PC-3 (cell line): ENCODE measurements at regions not wholly inside any gene's neighbourhood (a gene's known extent, or its start where the extent isn't known, plus 50 kb on each side); places are given as distances from the start of the nearest gene placed in this dataset.

Source experiments
- ATAC-seq: fragments of 200-7000 bp; cut with Tn5 transposase; 2 replicates; pipeline ENCODE4 v1.9.1; 2020; ENCODE audit warnings: mild to moderate bottlenecking, moderate library complexity
- BruUV-seq: library from RNA; stranded (reverse); fragments of 400-500 nt; replicated peaks from 2 replicates; lab custom pipeline; 2021; lab: Mats Ljungman, UMichigan
- CTCF ChIA-PET: fragments of 300-600 bp; sonication (Branson Sonifier 250); formaldehyde crosslinking; loops from one replicate; lab custom pipeline; 2022; ENCODE audit warnings: antibody characterized with exemption; lab: Charles Lee
- POLR2A ChIA-PET: fragments of 300-600 bp; sonication (Branson Sonifier 250); formaldehyde crosslinking; loops from one replicate; lab custom pipeline; 2022; ENCODE audit warnings: antibody characterized with exemption; ENCODE audit not compliant: unreplicated experiment; lab: Charles Lee
- DNase-seq: peaks from one replicate; pipeline ENCODE4 v3.0.0-alpha.2; 2015
- H2AFZ ChIP-seq: fragments of 300-600 bp; sonication (generic); 2 replicates; pipeline ENCODE4 v1.6.0; 2016; ENCODE audit warnings: antibody characterized with exemption, low read length
- H3F3A ChIP-seq: fragments of 300-600 bp; sonication (generic); one replicate; pipeline ENCODE4 v1.6.0; 2017; ENCODE audit warnings: antibody characterized with exemption, low read length, control low read depth, mild to moderate bottlenecking; ENCODE audit not compliant: unreplicated experiment
- H3K27ac ChIP-seq: fragments of 300-600 bp; sonication (generic); 2 replicates; pipeline ENCODE4 v1.5.1; 2016; ENCODE audit warnings: mild to moderate bottlenecking, low read length
- H3K27me3 ChIP-seq: fragments of 300-600 bp; sonication (generic); 2 replicates; pipeline ENCODE4 v1.6.1; 2016; ENCODE audit warnings: low read length, mixed read lengths
- H3K36me3 ChIP-seq: fragments of 300-600 bp; sonication (generic); 2 replicates; pipeline ENCODE4 v1.6.1; 2016; ENCODE audit warnings: low read depth, mixed run types, low read length, mixed read lengths
- H3K4me1 ChIP-seq: fragments of 300-600 bp; sonication (generic); 2 replicates; pipeline ENCODE4 v1.5.1; 2016; ENCODE audit warnings: low read length; ENCODE audit not compliant: insufficient read depth
- H3K4me2 ChIP-seq: fragments of 300-600 bp; sonication (generic); 2 replicates; pipeline ENCODE4 v1.6.0; 2016; ENCODE audit warnings: low read length
- H3K4me3 ChIP-seq: fragments of 300-600 bp; sonication (generic); 2 replicates; pipeline ENCODE4 v1.5.1; 2016; ENCODE audit warnings: mild to moderate bottlenecking, low read length, mixed read lengths
- H3K79me2 ChIP-seq: fragments of 300-600 bp; sonication (generic); 2 replicates; pipeline ENCODE4 v1.6.1; 2017; ENCODE audit warnings: low read length, mixed read lengths
- H3K9ac ChIP-seq: fragments of 300-600 bp; sonication (generic); 2 replicates; pipeline ENCODE4 v1.6.0; 2016; ENCODE audit warnings: mild to moderate bottlenecking, low read length
- H3K9me2 ChIP-seq: fragments of 300-600 bp; sonication (generic); replicated peaks from 2 replicates; pipeline ENCODE4 v1.6.1; 2016; ENCODE audit warnings: mixed run types, low read length, mixed read lengths
- H3K9me3 ChIP-seq: fragments of 300-600 bp; sonication (generic); 2 replicates; pipeline ENCODE4 v1.6.1; 2016; ENCODE audit warnings: low read length, mixed read lengths
- H4K20me1 ChIP-seq: fragments of 300-600 bp; sonication (generic); 2 replicates; pipeline ENCODE4 v1.6.1; 2016; ENCODE audit warnings: low read length, mixed read lengths
- EZH2 ChIP-seq: fragments of 300-600 bp; sonication (generic); IDR thresholded peaks from one replicate; pipeline ENCODE4 v1.6.1; 2017; ENCODE audit warnings: antibody characterized with exemption, mild to moderate bottlenecking, low read length; ENCODE audit not compliant: unreplicated experiment
- EZH2phosphoT487 ChIP-seq: fragments of 300-600 bp; sonication (generic); IDR thresholded peaks from 2 replicates; pipeline ENCODE4 v1.6.1; 2018; ENCODE audit warnings: mild to moderate bottlenecking, antibody characterized with exemption, low read length, borderline replicate concordance
- intact Hi-C: fragments of 100-400 bp; cut with micrococcal nuclease; formaldehyde crosslinking; loops from 2 replicates; pipeline ENCODE4 v1.9.0; 2023
- TF ChIP-seq, protein P1 (sequence below): fragments of 300-600 bp; sonication (generic); conservative IDR thresholded peaks from 2 replicates; pipeline ENCODE4 v1.5.1; 2017; ENCODE audit warnings: antibody characterized with exemption, low read depth, mild to moderate bottlenecking, low read length

DNA sequence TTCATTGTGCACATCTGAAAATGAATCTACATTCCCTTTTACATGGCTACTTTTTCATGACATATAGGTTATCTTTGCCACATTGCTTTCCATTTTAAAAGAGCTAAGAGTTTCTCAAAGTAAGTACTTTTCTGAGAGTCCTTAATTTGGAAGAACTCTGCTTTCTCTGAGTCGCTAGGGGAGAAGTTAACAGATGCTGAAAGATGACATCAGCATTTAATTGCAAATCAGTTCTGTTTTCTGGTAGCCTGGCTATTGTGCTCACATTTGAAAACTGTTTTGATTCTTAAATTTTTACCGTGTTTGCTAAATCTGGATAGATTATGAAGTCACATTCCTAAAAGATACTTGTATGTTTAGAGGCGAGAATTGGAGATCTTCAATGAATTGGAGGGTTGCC lies 107.7 kb upstream of the C1QTNF9B start:
- H3K36me3 ChIP-seq, result no peaks in the 10 kb centered on the region
- ATAC-seq, result no peak
- H3K9ac ChIP-seq, result no peak overlapping the region
- POLR2A ChIA-PET, result no interaction called here
- no peaks in the 10 kb centered on the region for H3K9me3 ChIP-seq
- H3K9me2 ChIP-seq, result no peaks in the 10 kb centered on the region
- intact Hi-C loops, result no loop called here
- BruUV-seq, result no TSS peak
- H3K4me2 ChIP-seq, result no peak overlapping the region
- H3K27ac ChIP-seq, result no peak overlapping the region
- CTCF ChIA-PET, result no interaction called here
- DNase-seq, result no peak
- H3K27me3 ChIP-seq, result no peaks in the 10 kb centered on the region
- H4K20me1 ChIP-seq, result no peaks in the 10 kb centered on the region
- no peak overlapping the region for H3K4me3 ChIP-seq
- H2AFZ ChIP-seq, result no peak overlapping the region
- H3F3A ChIP-seq, result no peaks in the 10 kb centered on the region
- H3K79me2 ChIP-seq, result no peaks in the 10 kb centered on the region
- TF ChIP-seq, protein P1, sequence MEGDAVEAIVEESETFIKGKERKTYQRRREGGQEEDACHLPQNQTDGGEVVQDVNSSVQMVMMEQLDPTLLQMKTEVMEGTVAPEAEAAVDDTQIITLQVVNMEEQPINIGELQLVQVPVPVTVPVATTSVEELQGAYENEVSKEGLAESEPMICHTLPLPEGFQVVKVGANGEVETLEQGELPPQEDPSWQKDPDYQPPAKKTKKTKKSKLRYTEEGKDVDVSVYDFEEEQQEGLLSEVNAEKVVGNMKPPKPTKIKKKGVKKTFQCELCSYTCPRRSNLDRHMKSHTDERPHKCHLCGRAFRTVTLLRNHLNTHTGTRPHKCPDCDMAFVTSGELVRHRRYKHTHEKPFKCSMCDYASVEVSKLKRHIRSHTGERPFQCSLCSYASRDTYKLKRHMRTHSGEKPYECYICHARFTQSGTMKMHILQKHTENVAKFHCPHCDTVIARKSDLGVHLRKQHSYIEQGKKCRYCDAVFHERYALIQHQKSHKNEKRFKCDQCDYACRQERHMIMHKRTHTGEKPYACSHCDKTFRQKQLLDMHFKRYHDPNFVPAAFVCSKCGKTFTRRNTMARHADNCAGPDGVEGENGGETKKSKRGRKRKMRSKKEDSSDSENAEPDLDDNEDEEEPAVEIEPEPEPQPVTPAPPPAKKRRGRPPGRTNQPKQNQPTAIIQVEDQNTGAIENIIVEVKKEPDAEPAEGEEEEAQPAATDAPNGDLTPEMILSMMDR, result no peak
- TF ChIP-seq EZH2 (no peak), EZH2phosphoT487 (no peak)
- no peaks in the 10 kb centered on the region; the same call in 1 of the 2 replicates for H3K4me1 ChIP-seq

DNA sequence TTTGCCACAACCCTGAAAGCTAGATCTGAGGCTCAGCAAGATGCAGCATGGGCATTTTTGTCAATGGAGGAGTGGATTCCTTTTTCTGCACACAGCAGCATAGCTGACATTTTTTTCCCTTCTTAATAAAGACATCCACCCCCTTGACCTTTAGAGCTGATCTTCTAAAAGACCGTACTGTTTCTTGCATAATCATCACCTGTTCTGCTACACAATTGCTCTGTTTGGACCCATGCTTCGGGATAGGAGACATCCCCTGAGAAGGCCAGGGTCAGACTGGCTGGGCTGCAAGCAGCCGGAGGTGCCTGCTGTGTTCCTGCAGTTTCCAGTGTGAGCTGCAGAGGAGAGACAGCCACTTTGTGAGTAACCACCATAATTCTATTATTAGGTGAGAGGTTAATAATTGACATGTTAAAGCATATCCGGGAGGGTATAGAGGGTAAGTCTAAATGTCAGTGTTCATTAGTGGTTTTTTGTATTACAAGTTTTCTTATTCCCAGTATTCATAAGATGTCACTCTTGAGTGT lies 108.5 kb upstream of the C1QTNF9B start:
- H3K4me3 ChIP-seq, result no peak overlapping the region
- no peaks in the 10 kb centered on the region for H3K27me3 ChIP-seq
- no peaks in the 10 kb centered on the region; the same call in 1 of the 2 replicates for H3K4me1 ChIP-seq
- intact Hi-C loops, result no loop called here
- H3K9ac ChIP-seq, result no peak overlapping the region
- no peak overlapping the region for H3K27ac ChIP-seq
- ATAC-seq, result no peak
- no peaks in the 10 kb centered on the region for H3K79me2 ChIP-seq
- POLR2A ChIA-PET, result no interaction called here
- H3K9me2 ChIP-seq, result no peaks in the 10 kb centered on the region
- no TSS peak for BruUV-seq
- H3F3A ChIP-seq, result no peaks in the 10 kb centered on the region
- TF ChIP-seq EZH2phosphoT487 (no peak), EZH2 (no peak)
- TF ChIP-seq, protein P1, result no peak
- H3K9me3 ChIP-seq, result no peaks in the 10 kb centered on the region
- H3K36me3 ChIP-seq, result no peaks in the 10 kb centered on the region
- H2AFZ ChIP-seq, result no peak overlapping the region
- no peak for DNase-seq
- no peak overlapping the region for H3K4me2 ChIP-seq
- CTCF ChIA-PET, result no interaction called here
- H4K20me1 ChIP-seq, result no peaks in the 10 kb centered on the region

DNA sequence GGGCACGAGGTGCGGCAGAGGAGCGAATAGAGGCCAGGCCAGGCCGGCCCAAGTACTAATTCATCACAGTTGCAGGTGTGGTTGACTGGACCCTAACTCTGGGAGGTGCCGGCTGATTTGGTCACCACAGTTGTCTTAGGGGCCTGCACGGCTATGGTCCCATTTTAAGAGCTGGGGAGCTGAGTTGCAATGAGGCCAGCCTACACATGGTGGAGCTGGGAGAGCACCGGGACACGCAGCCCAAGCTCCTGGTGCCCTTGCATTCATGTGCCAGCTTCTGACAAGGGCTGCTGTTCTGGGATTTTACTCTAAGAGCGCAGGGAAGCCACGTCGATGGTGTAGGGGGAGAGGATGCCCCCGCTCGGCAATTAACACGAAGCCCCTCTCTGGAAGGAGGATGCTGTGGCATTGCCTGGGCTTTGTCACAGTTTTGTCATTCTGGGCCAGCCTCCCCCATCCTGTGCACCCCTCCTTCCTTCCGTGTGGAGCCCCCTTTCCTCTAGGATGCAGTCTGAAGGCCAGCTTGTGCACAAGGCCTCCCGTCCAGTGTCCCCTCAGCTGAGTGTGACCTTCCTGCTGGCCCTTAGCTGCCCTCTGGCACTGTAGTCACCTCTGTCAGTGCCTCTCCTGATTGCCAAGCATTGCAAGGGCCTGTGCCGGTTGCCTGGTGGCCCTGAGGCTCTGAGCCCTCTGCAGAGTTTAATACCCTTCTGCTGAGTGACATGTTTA lies 109.4 kb upstream of the C1QTNF9B start:
- H3K4me3 ChIP-seq, result no peak overlapping the region
- no peaks in the 10 kb centered on the region for H3K9me2 ChIP-seq
- ATAC-seq (no peak), DNase-seq (no peak)
- ChIA-PET POLR2A (no interaction called here), CTCF (no interaction called here)
- no peaks in the 10 kb centered on the region for H3K79me2 ChIP-seq
- intact Hi-C loops, result no loop called here
- BruUV-seq, result no TSS peak
- H2AFZ ChIP-seq, result no peak overlapping the region
- H3K27ac ChIP-seq, result no peak overlapping the region
- no peaks in the 10 kb centered on the region for H3K36me3 ChIP-seq
- no peak overlapping the region for H3K9ac ChIP-seq
- no peak overlapping the region for H3K4me2 ChIP-seq
- H4K20me1 ChIP-seq, result no peaks in the 10 kb centered on the region
- TF ChIP-seq EZH2phosphoT487 (no peak), EZH2 (no peak)
- TF ChIP-seq, protein P1, result no peak
- H3K9me3 ChIP-seq, result no peaks in the 10 kb centered on the region
- H3K27me3 ChIP-seq, result no peaks in the 10 kb centered on the region
- H3K4me1 ChIP-seq, result no peaks in the 10 kb centered on the region; the same call in 1 of the 2 replicates
- H3F3A ChIP-seq, result no peaks in the 10 kb centered on the region
